K562 (cell line): ENCODE measurements at regions not wholly inside any gene's neighbourhood (a gene's known extent, or its start where the extent isn't known, plus 50 kb on each side); places are given as distances from the start of the nearest gene placed in this dataset.
A peak's percentile ranks its signal among the peaks of the same experiment; 100 is the strongest.

Experiments
- ATAC-seq: fragments of 200-7000 bp; cut with Tn5 transposase; 3 replicates; pipeline ENCODE4 v1.9.1; 2020; ENCODE audit warnings: moderate library complexity
- BruUV-seq: library from RNA; stranded (reverse); fragments of 400-500 nt; replicated peaks from 2 replicates; lab custom pipeline; 2021; lab: Mats Ljungman, UMichigan
- CTCF ChIA-PET: fragments of 300-600 bp; formaldehyde crosslinking; extraction: SDS; loops from one replicate; lab custom pipeline; 2021; ENCODE audit warnings: low intra/inter-chr PET ratio; lab: Yijun Ruan, JAX
- POLR2A ChIA-PET: fragments of 300-600, 350-650 bp; sonication (Branson Sonifier 250); formaldehyde crosslinking; extraction: SDS; loops from one replicate; lab custom pipeline; 2021; ENCODE audit warnings: antibody characterized with exemption, inconsistent platforms; lab: Yijun Ruan, JAX
- DNase-seq, 4 experiments: peaks; one replicate each; pipeline versions ENCODE4 v3.0.0 to v3.0.0-alpha.2; 2011 to 2018; ENCODE audit warnings: low spot score in 3 of 4, mixed read lengths in 3 of 4; ENCODE audit errors: extremely low read depth in 1 of 4
- FAIRE-seq: peaks from 2 replicates; lab custom pipeline; 2011; peaks lifted over from hg19 to GRCh38; lab: Jason Lieb, UNC
- H2AFZ ChIP-seq: 2 replicates; pipeline ENCODE4 v1.6.0; 2011; ENCODE audit warnings: low read depth, low read length, control low read depth, inconsistent platforms
- H3K27ac ChIP-seq: fragments of 200-600 bp; 3 replicates; pipeline ENCODE4 v1.8.0; 2011; ENCODE audit warnings: low read depth, mild to moderate bottlenecking, control low read depth, inconsistent platforms, low read length, moderate library complexity, mixed read lengths; ENCODE audit errors: extremely low read depth
- H3K27me3 ChIP-seq, 2 experiments: fragments of 300-600 bp in 1 of 2; 2 replicates in 1 of 2; 3 replicates in 1 of 2; pipeline versions ENCODE4 v1.6.0 to v1.8.0; 2011; ENCODE audit warnings: inconsistent platforms in 2 of 2, low read length in 2 of 2, mild to moderate bottlenecking in 1 of 2, mixed read lengths in 1 of 2, moderate library complexity in 1 of 2; ENCODE audit not compliant: control insufficient read depth in 2 of 2, insufficient read depth in 2 of 2
- H3K36me3 ChIP-seq: fragments of 300-600 bp; 3 replicates; pipeline ENCODE4 v1.8.0; 2011; ENCODE audit warnings: mild to moderate bottlenecking, low read length, inconsistent platforms; ENCODE audit not compliant: control insufficient read depth, insufficient read depth
- H3K4me1 ChIP-seq, 2 experiments: fragments of 200-600 bp in 1 of 2; replicated peaks in 1 of 2; 2 replicates in 1 of 2; 3 replicates in 1 of 2; pipeline versions ENCODE4 v1.5.1 to v1.8.0; 2011; ENCODE audit warnings: inconsistent platforms in 2 of 2, low read length in 2 of 2, mild to moderate bottlenecking in 1 of 2, mixed read lengths in 1 of 2, moderate library complexity in 1 of 2; ENCODE audit not compliant: control insufficient read depth in 2 of 2, insufficient read depth in 2 of 2
- H3K4me2 ChIP-seq: 2 replicates; pipeline ENCODE4 v1.6.1; 2011; ENCODE audit warnings: low read length, control low read depth, inconsistent platforms, mixed read lengths; ENCODE audit not compliant: insufficient read depth
- H3K4me3 ChIP-seq: fragments of 200-600 bp; sonication (generic), shearing (Covaris generic); 2 replicates; pipeline ENCODE4 v1.5.1; 2016; ENCODE audit warnings: control low read depth, inconsistent platforms
- H3K79me2 ChIP-seq: fragments of 200-600 bp; 3 replicates; pipeline ENCODE4 v1.8.0; 2011; ENCODE audit warnings: low read length, inconsistent platforms; ENCODE audit not compliant: control insufficient read depth, insufficient read depth
- H3K9ac ChIP-seq, 2 experiments: 2 replicates each; pipeline versions ENCODE4 v1.6.0 to v1.6.1; 2011; ENCODE audit warnings: low read depth in 2 of 2, low read length in 2 of 2, control low read depth in 1 of 2, inconsistent platforms in 1 of 2, mild to moderate bottlenecking in 1 of 2, mixed read lengths in 1 of 2; ENCODE audit not compliant: insufficient read depth in 1 of 2
- H3K9me1 ChIP-seq: one replicate; pipeline ENCODE4 v1.6.0; 2011; ENCODE audit warnings: inconsistent platforms, mild to moderate bottlenecking, low read length, moderate library complexity; ENCODE audit not compliant: control insufficient read depth, insufficient read depth
- H3K9me3 ChIP-seq: replicated peaks from 2 replicates; pipeline ENCODE4 v1.5.1; 2011; ENCODE audit warnings: low read depth, low read length, inconsistent platforms; ENCODE audit not compliant: control insufficient read depth, insufficient read depth
- H4K20me1 ChIP-seq: replicated peaks from 2 replicates; pipeline ENCODE4 v1.6.1; 2011; ENCODE audit warnings: low read length, inconsistent platforms, mixed read lengths; ENCODE audit not compliant: control insufficient read depth, insufficient read depth
- CEBPB ChIP-seq: fragments of 450-650 bp; IDR thresholded peaks from 2 replicates; pipeline ENCODE4 v1.6.1; 2016; ENCODE audit warnings: missing genetic modification characterization, missing compliant biosample characterization
- CEBPG ChIP-seq, 3 experiments: fragments of 200-800 bp in 1 of 3; sonication (Bioruptor generic) in 1 of 3; sonication (generic) in 1 of 3; formaldehyde crosslinking in 1 of 3; IDR thresholded peaks in 2 of 3; conservative IDR thresholded peaks in 1 of 3; 2 replicates each; pipeline versions ENCODE4 v1.6.1 to v1.8.0; 2016 to 2022; ENCODE audit warnings: missing compliant biosample characterization in 2 of 3, missing genetic modification characterization in 2 of 3, mild to moderate bottlenecking in 1 of 3, missing genetic modification reagents in 1 of 3
- CREB3 ChIP-seq: fragments of 450-650 bp; conservative IDR thresholded peaks from 2 replicates; pipeline ENCODE4 v1.6.1; 2016; ENCODE audit warnings: missing genetic modification characterization, low read depth, mild to moderate bottlenecking, missing compliant biosample characterization, moderate library complexity
- EHMT2 ChIP-seq: fragments of 450-650 bp; IDR thresholded peaks from 2 replicates; pipeline ENCODE4 v1.6.1; 2018; ENCODE audit warnings: antibody characterized with exemption
- FOXA3 ChIP-seq, 2 experiments: fragments of 450-650 bp in 1 of 2; sonication (generic) in 1 of 2; formaldehyde crosslinking; IDR thresholded peaks in 1 of 2; conservative IDR thresholded peaks in 1 of 2; 2 replicates each; pipeline versions ENCODE4 v1.4.0 to v1.8.0; 2020 to 2022; ENCODE audit warnings: mild to moderate bottlenecking in 2 of 2, missing genetic modification reagents in 1 of 2
- HDAC1 ChIP-seq, 2 experiments: fragments of 450-650 bp; IDR thresholded peaks; 2 replicates each; pipeline ENCODE4 v1.6.1; 2016 to 2017; ENCODE audit warnings: inconsistent platforms in 1 of 2, mild to moderate bottlenecking in 1 of 2, moderate library complexity in 1 of 2
- HDGF ChIP-seq: fragments of 450-650 bp; IDR thresholded peaks from 2 replicates; pipeline ENCODE4 v1.6.1; 2016
- HMGXB4 ChIP-seq: sonication (generic); formaldehyde crosslinking; IDR thresholded peaks from 2 replicates; pipeline ENCODE4 v1.8.1; 2023; ENCODE audit warnings: mild to moderate bottlenecking, missing genetic modification reagents
- IRF9 ChIP-seq: fragments of 450-650 bp; IDR thresholded peaks from 2 replicates; pipeline ENCODE4 v1.6.1; 2016; ENCODE audit warnings: missing biosample characterization, missing genetic modification characterization
- NFYB ChIP-seq: IDR thresholded peaks from 2 replicates; pipeline ENCODE4 v1.6.1; 2011; ENCODE audit warnings: mild to moderate bottlenecking, moderate library complexity; ENCODE audit not compliant: insufficient read length; ENCODE audit errors: extremely low read depth
- RBBP5 ChIP-seq: fragments of 200-600 bp; sonication (generic); IDR thresholded peaks from 2 replicates; pipeline ENCODE4 v1.6.1; 2012; ENCODE audit warnings: borderline replicate concordance, mild to moderate bottlenecking, low read length, control low read depth, inconsistent platforms; ENCODE audit not compliant: insufficient read depth, poor library complexity, severe bottlenecking
- RFX1 ChIP-seq: fragments of 450-650 bp; IDR thresholded peaks from 2 replicates; pipeline ENCODE4 v1.6.1; 2016; ENCODE audit warnings: mild to moderate bottlenecking, moderate library complexity
- TFAM ChIP-seq: fragments of 250-450 bp; sonication (Bioruptor Pico); conservative IDR thresholded peaks from 2 replicates; pipeline ENCODE4 v1.5.0; 2021; ENCODE audit warnings: mild to moderate bottlenecking, moderate library complexity
- TRIM24 ChIP-seq, 2 experiments: fragments of 450-650 bp; IDR thresholded peaks; 2 replicates each; pipeline ENCODE4 v1.6.1; 2016
- ZNF354B ChIP-seq: fragments of 250-450 bp; sonication (Bioruptor Pico); IDR thresholded peaks from 2 replicates; pipeline ENCODE4 v1.4.0; 2020
- ZNF431 ChIP-seq: sonication (generic); formaldehyde crosslinking; IDR thresholded peaks from 2 replicates; pipeline ENCODE4 v1.8.0; 2022; ENCODE audit warnings: mild to moderate bottlenecking, missing genetic modification reagents
- ZNF561 ChIP-seq: fragments of 450-650 bp; formaldehyde crosslinking; conservative IDR thresholded peaks from 2 replicates; pipeline ENCODE4 v1.4.0; 2020; ENCODE audit warnings: mild to moderate bottlenecking, moderate library complexity
- ZSCAN32 ChIP-seq: fragments of 450-650 bp; formaldehyde crosslinking; IDR thresholded peaks from 2 replicates; pipeline ENCODE4 v1.4.0; 2020; ENCODE audit warnings: mild to moderate bottlenecking, moderate library complexity
- WGBS: fragments of 100-300 bp; shearing (Covaris generic); methylation state at CpG from one replicate; pipeline ENCODE4 v1.1.6; 2016; ENCODE audit warnings: low coverage, mixed read lengths; ENCODE audit not compliant: insufficient coverage; ENCODE audit errors: missing lambda C conversion rate; 5-methylcytosine and 5-hydroxymethylcytosine counted together
- in situ Hi-C: fragments of 300-500 bp; cut with MboI; formaldehyde crosslinking; loops from 4 replicates; pipeline ENCODE4 v1.15.0; 2018; ENCODE audit warnings: inconsistent platforms, mixed read lengths
- intact Hi-C: fragments of 100-400 bp; cut with micrococcal nuclease; formaldehyde crosslinking; loops from 2 replicates; pipeline ENCODE4 v1.14.2; 2022

- H3K4me1 ChIP-seq, result peaks cover 19 to 33% of the 10 kb centered on the region in 2 experiments
- no TSS peak for BruUV-seq
- peak overlapping the region; percentile 79 for H3K27ac ChIP-seq
- H3K4me3 ChIP-seq, result no peak overlapping the region
- peak in 2 of 4 experiments; percentile 23 to 41 for DNase-seq
- peak; percentile 23 for FAIRE-seq
- H4K20me1 ChIP-seq, result no peaks in the 10 kb centered on the region
- in situ Hi-C loops (loop anchor here (5.0 kb wide), 1 partner anchor 135 kb away; no protein-coding TSS in a partner anchor), intact Hi-C loops (loop anchor here (1.0 to 2.0 kb wide), 3 partner anchors 64 to 206 kb away; no protein-coding TSS in a partner anchor)
- ATAC-seq, result peak; percentile 52
- H3K36me3 ChIP-seq, result no peaks in the 10 kb centered on the region
- ChIA-PET POLR2A (interaction anchor here (1.0 to 1.7 kb wide), 4 partner anchors 11 to 128 kb away, joined by 3 to 5 read pairs (median 3); no protein-coding TSS in a partner anchor), CTCF (interaction anchor here (3.2 kb wide), 1 partner anchor 136 kb away, joined by 44 read pairs; no protein-coding TSS in a partner anchor)
- peak overlapping the region; percentile 35 to 66; a peak in 2 of 4 replicates for H3K9ac ChIP-seq
- H2AFZ ChIP-seq, result peak overlapping the region; percentile 96
- H3K9me3 ChIP-seq, result no peaks in the 10 kb centered on the region
- no peaks in the 10 kb centered on the region for H3K79me2 ChIP-seq
- no peaks in the 10 kb centered on the region for H3K9me1 ChIP-seq
- H3K4me2 ChIP-seq, result peak overlapping the region; percentile 84
- WGBS, result 39% methylated on average over 8 of the region's 8 CpGs
- no peaks in the 10 kb centered on the region for H3K27me3 ChIP-seq
- TF ChIP-seq RBBP5, result no peak
- TF ChIP-seq HDAC1 (IDR thresholded peaks at IDR 0.05), result no peak
- TF ChIP-seq HMGXB4 (CRISPR knock-in tag), result no peak
- no peak for TF ChIP-seq ZNF561 (CRISPR knock-in tag)
- TF ChIP-seq ZNF431 (CRISPR knock-in tag), result 0 out of 2 replicates have a peak, but pooled peaks have one; percentile 7
- TF ChIP-seq FOXA3 (CRISPR knock-in tag; conservative IDR thresholded peaks at IDR 0.05 in 1 of 2, IDR thresholded peaks at IDR 0.05 in 1 of 2), result no peak
- TF ChIP-seq IRF9 (tag), result peak; percentile 69
- no peak for TF ChIP-seq TFAM (CRISPR knock-in tag)
- 0 out of 4 replicates have a peak, but pooled peaks of 1 of the 2 experiments have one; percentile 7 for TF ChIP-seq TRIM24 (IDR thresholded peaks at IDR 0.05)
- no peak for TF ChIP-seq NFYB
- TF ChIP-seq ZSCAN32 (CRISPR knock-in tag), result 0 out of 2 replicates have a peak, but pooled peaks have one; percentile 34
- peak; percentile 72 for TF ChIP-seq CEBPG (CRISPR knock-in tag; IDR thresholded peaks at IDR 0.05)
- TF ChIP-seq CEBPG (tag; conservative IDR thresholded peaks at IDR 0.05 in 1 of 2, IDR thresholded peaks at IDR 0.05 in 1 of 2), result peak; percentile 87 to 92
- TF ChIP-seq EHMT2, result peak; percentile 19; the same call in 1 of the 2 replicates
- TF ChIP-seq CREB3 (tag), result no peak
- TF ChIP-seq ZNF354B (CRISPR knock-in tag), result no peak
- TF ChIP-seq CEBPB (tag), result peak; percentile 98
- TF ChIP-seq HDGF, result no peak
- TF ChIP-seq RFX1, result peak; percentile 25; the same call in 1 of the 2 replicates
These were observed 61.7 kb upstream of the USP24 start for GRCh38 chr1:55276671-55277376.
